Kidney epithelial cell (primary cell): ENCODE measurements at regions not wholly inside any gene's neighbourhood (a gene's known extent, or its start where the extent isn't known, plus 50 kb on each side); places are given as distances from the start of the nearest gene placed in this dataset.
"Not testable (repeated sequence)": the region's sequence is repeated elsewhere in the genome, so short reads cannot be mapped to it uniquely, and the experiment has no call there.

Experiments used
- DNase-seq: peaks from one replicate; pipeline ENCODE4 v3.0.0-alpha.2; 2010; ENCODE audit warnings: low read depth
- H3K27me3 ChIP-seq: 2 replicates; pipeline ENCODE4 v1.6.0; 2011; ENCODE audit warnings: low read length; ENCODE audit not compliant: control insufficient read depth, insufficient read depth
- H3K36me3 ChIP-seq: 2 replicates; pipeline ENCODE4 v1.5.1; 2011; ENCODE audit warnings: low read length; ENCODE audit not compliant: control insufficient read depth, insufficient read depth
- H3K4me3 ChIP-seq: 2 replicates; pipeline ENCODE4 v1.5.1; 2011; ENCODE audit warnings: low read depth, mild to moderate bottlenecking, control low read depth, low read length
- TF ChIP-seq, protein P1 (sequence below): IDR thresholded peaks from 2 replicates; pipeline ENCODE4 v1.5.1; 2011; ENCODE audit warnings: mild to moderate bottlenecking, moderate library complexity, low read length, control low read depth, inconsistent platforms; ENCODE audit not compliant: insufficient read depth, poor library complexity, severe bottlenecking

- Histone ChIP-seq H3K36me3 (no peaks in the 10 kb centered on the region), H3K4me3 (no peak overlapping the region), H3K27me3 (no peaks in the 10 kb centered on the region)
- no peak for DNase-seq
- TF ChIP-seq, protein P1, sequence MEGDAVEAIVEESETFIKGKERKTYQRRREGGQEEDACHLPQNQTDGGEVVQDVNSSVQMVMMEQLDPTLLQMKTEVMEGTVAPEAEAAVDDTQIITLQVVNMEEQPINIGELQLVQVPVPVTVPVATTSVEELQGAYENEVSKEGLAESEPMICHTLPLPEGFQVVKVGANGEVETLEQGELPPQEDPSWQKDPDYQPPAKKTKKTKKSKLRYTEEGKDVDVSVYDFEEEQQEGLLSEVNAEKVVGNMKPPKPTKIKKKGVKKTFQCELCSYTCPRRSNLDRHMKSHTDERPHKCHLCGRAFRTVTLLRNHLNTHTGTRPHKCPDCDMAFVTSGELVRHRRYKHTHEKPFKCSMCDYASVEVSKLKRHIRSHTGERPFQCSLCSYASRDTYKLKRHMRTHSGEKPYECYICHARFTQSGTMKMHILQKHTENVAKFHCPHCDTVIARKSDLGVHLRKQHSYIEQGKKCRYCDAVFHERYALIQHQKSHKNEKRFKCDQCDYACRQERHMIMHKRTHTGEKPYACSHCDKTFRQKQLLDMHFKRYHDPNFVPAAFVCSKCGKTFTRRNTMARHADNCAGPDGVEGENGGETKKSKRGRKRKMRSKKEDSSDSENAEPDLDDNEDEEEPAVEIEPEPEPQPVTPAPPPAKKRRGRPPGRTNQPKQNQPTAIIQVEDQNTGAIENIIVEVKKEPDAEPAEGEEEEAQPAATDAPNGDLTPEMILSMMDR: no peak
These were observed 128.9 kb upstream of the NANOS1 start for GRCh38 chr10:118900617-118901016.

GRCh38 chr10:118901380-118901779 is 128.1 kb upstream of the NANOS1 start:
- Histone ChIP-seq H3K36me3 (no peaks in the 10 kb centered on the region), H3K4me3 (no peak overlapping the region), H3K27me3 (no peaks in the 10 kb centered on the region)
- no peak for DNase-seq
- TF ChIP-seq, protein P1: no peak

GRCh38 chr10:118901906-118902305 is 127.6 kb upstream of the NANOS1 start:
- TF ChIP-seq, protein P1: no peak
- Histone ChIP-seq H3K4me3 (no peak overlapping the region), H3K36me3 (no peaks in the 10 kb centered on the region), H3K27me3 (no peaks in the 10 kb centered on the region)
- no peak for DNase-seq

GRCh38 chr10:118902656-118903055 is 126.9 kb upstream of the NANOS1 start:
- H3K27me3 ChIP-seq, DNase-seq, H3K4me3 ChIP-seq, H3K36me3 ChIP-seq: not testable (repeated sequence)

DNA sequence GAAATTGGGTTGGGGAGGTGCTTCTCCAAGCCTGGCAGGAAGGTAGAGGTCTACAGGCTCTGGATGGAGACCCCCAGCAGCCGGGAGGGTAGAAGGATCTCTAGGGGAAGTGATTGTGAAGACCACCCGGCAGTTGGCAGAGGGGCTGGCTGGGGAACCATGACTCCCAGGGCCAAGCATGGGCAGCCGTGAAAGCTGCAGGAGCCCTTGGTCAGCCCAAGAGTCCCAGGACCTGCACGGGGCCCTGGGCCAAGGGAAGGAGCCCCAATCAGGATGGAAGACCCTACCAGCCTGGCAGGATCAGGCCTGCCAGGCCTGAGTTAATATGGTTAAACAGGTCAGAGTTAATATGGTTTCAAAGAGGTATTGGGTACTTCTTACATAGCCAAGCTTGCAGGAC is 126.3 kb upstream of the NANOS1 start:
- Histone ChIP-seq H3K36me3 (no peaks in the 10 kb centered on the region), H3K27me3 (no peaks in the 10 kb centered on the region), H3K4me3 (no peak overlapping the region)
- TF ChIP-seq, protein P1: no peak
- no peak for DNase-seq

DNA sequence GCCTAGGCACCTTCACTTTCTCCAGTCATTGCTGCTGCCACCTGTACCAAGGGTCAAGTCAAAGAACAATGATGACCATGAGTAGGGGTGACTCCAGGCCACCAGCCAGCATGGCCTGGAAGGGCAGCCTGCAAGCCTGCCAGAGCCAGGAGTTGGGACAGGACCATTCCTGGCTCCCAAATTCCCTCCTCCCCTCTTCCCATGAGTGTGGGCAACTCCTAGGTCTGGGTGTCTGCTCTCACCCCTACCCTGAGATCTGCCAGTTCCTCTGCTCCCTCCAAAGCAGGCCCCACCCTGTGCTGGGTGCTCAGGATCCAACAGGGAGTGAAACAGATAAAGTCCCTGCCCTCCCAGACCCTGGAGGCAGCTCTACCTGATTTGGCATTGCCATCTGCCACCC is 125.8 kb upstream of the NANOS1 start:
- Histone ChIP-seq H3K27me3 (no peaks in the 10 kb centered on the region), H3K4me3 (no peak overlapping the region), H3K36me3 (no peaks in the 10 kb centered on the region)
- TF ChIP-seq, protein P1: no peak
- no peak for DNase-seq
